Breast epithelium (tissue), 4 donors: ENCODE measurements at regions not wholly inside any gene's neighbourhood (a gene's known extent, or its start where the extent isn't known, plus 50 kb on each side); places are given as distances from the start of the nearest gene placed in this dataset.
"Not testable (repeated sequence)": the region's sequence is repeated elsewhere in the genome, so short reads cannot be mapped to it uniquely, and the experiment has no call there.

Experiments used
- DNase-seq, 2 donors: peaks; one replicate each; pipeline ENCODE4 v3.0.0-alpha.2; 2019; ENCODE audit warnings: low spot score in 2 of 2
- H3K27ac ChIP-seq, 2 donors: fragments of 200-600 bp; sonication (generic) in 1 of 2; one replicate each; pipeline ENCODE4 v1.5.1; 2016 to 2019; ENCODE audit warnings: mild to moderate bottlenecking in 1 of 2
- H3K27me3 ChIP-seq, 2 donors: fragments of 200-600 bp; sonication (generic) in 1 of 2; one replicate each; pipeline versions ENCODE4 v1.5.1 to v1.6.0; 2017 to 2019; ENCODE audit warnings: control low read depth in 1 of 2, mild to moderate bottlenecking in 1 of 2
- H3K36me3 ChIP-seq: fragments of 200-600 bp; one replicate; pipeline ENCODE4 v1.5.1; 2019
- H3K4me1 ChIP-seq, 2 donors: fragments of 200-600 bp; sonication (generic); one replicate each; pipeline ENCODE4 v1.5.1; 2016 to 2019; ENCODE audit warnings: control low read depth in 1 of 2
- H3K4me3 ChIP-seq, 3 donors: fragments of 200-600 bp; sonication (generic); 1 replicate in 2 of 3; 2 replicates in 1 of 3; pipeline ENCODE4 v1.5.1; 2016 to 2019; ENCODE audit warnings: mild to moderate bottlenecking in 3 of 3, moderate library complexity in 2 of 3
- H3K9me3 ChIP-seq, 2 donors: fragments of 200-600 bp; sonication (generic) in 1 of 2; one replicate each; pipeline ENCODE4 v1.5.1; 2016 to 2019; ENCODE audit warnings: control low read depth in 1 of 2
- CTCF ChIP-seq, 3 donors: fragments of 450-650 bp; IDR thresholded peaks; one replicate each; pipeline ENCODE4 v1.5.1; 2016 to 2017; ENCODE audit warnings: antibody characterized with exemption in 3 of 3, mild to moderate bottlenecking in 3 of 3, moderate library complexity in 3 of 3
- POLR2A ChIP-seq: fragments of 450-650 bp; IDR thresholded peaks from one replicate; pipeline ENCODE4 v1.6.1; 2016; ENCODE audit warnings: antibody characterized with exemption, mild to moderate bottlenecking, moderate library complexity
- POLR2AphosphoS5 ChIP-seq, 3 donors: sonication (generic); formaldehyde crosslinking; IDR thresholded peaks; one replicate each; pipeline ENCODE4 v1.6.1; 2017; ENCODE audit warnings: antibody characterized with exemption in 3 of 3
- intact Hi-C: fragments of 100-400 bp; cut with DNase I; formaldehyde crosslinking; loops from one replicate; pipeline ENCODE4 v1.15.1; 2023; ENCODE audit warnings: low total_unique reads

GRCh38 chr13:19362946-19363510 is 181.4 kb upstream of the TUBA3C start:
- DNase-seq = no peak
- Histone ChIP-seq H3K9me3 (no peaks in the 10 kb centered on the region), H3K27ac (no peak overlapping the region), H3K4me1 (no peaks in the 10 kb centered on the region), H3K27me3 (no peaks in the 10 kb centered on the region), H3K4me3 (no peak overlapping the region), H3K36me3 (no peaks in the 10 kb centered on the region)
- TF ChIP-seq CTCF (IDR thresholded peaks at IDR 0.05) (no peak), POLR2AphosphoS5 (IDR thresholded peaks at IDR 0.05) (no peak), POLR2A (no peak)
- intact Hi-C loops = no loop called here

- H3K27me3 ChIP-seq, H3K9me3 ChIP-seq, H3K36me3 ChIP-seq, DNase-seq, H3K4me1 ChIP-seq, H3K4me3 ChIP-seq, intact Hi-C loops, H3K27ac ChIP-seq: not testable (repeated sequence)
Observed at GRCh38 chr13:19359697-19360096, 178.1 kb upstream of the TUBA3C start.

GRCh38 chr13:19345916-19346422 is 164.3 kb upstream of the TUBA3C start:
- no peak for TF ChIP-seq POLR2A
- TF ChIP-seq CTCF (IDR thresholded peaks at IDR 0.05) = no peak
- no peak for TF ChIP-seq POLR2AphosphoS5 (IDR thresholded peaks at IDR 0.05)
- Histone ChIP-seq H3K36me3 (no peaks in the 10 kb centered on the region), H3K4me1 (no peaks in the 10 kb centered on the region), H3K27me3 (no peaks in the 10 kb centered on the region), H3K9me3 (no peaks in the 10 kb centered on the region), H3K4me3 (no peak overlapping the region), H3K27ac (no peak overlapping the region)
- no peak for DNase-seq
- intact Hi-C loops = no loop called here

GRCh38 chr13:19345158-19345557 is 163.5 kb upstream of the TUBA3C start:
- H3K4me1 ChIP-seq = no peaks in the 10 kb centered on the region
- no peak for TF ChIP-seq POLR2A
- TF ChIP-seq CTCF (IDR thresholded peaks at IDR 0.05) = no peak
- TF ChIP-seq POLR2AphosphoS5 (IDR thresholded peaks at IDR 0.05) = no peak
- H3K36me3 ChIP-seq = no peaks in the 10 kb centered on the region
- intact Hi-C loops = no loop called here
- no peak overlapping the region for H3K27ac ChIP-seq
- H3K4me3 ChIP-seq = no peak overlapping the region
- no peak for DNase-seq
- H3K27me3 ChIP-seq = no peaks in the 10 kb centered on the region
- no peaks in the 10 kb centered on the region for H3K9me3 ChIP-seq

GRCh38 chr13:19344585-19345120 is 163.0 kb upstream of the TUBA3C start:
- H3K36me3 ChIP-seq, DNase-seq, intact Hi-C loops, H3K4me1 ChIP-seq, H3K27me3 ChIP-seq, H3K27ac ChIP-seq, H3K9me3 ChIP-seq: not testable (repeated sequence)
- peak overlapping the region; percentile 22 to 56 (median 44) for H3K4me3 ChIP-seq

- Histone ChIP-seq H3K36me3 (no peaks in the 10 kb centered on the region), H3K27me3 (no peaks in the 10 kb centered on the region), H3K4me1 (no peaks in the 10 kb centered on the region), H3K27ac (no peak overlapping the region), H3K4me3 (no peak overlapping the region), H3K9me3 (no peaks in the 10 kb centered on the region)
- no peak for DNase-seq
- intact Hi-C loops = no loop called here
- TF ChIP-seq CTCF (IDR thresholded peaks at IDR 0.05) = no peak
- TF ChIP-seq POLR2AphosphoS5 (IDR thresholded peaks at IDR 0.05) = no peak
- TF ChIP-seq POLR2A = no peak
Observed at GRCh38 chr13:19332378-19332777, 150.8 kb upstream of the TUBA3C start.
